ENCODE measurements at regions not wholly inside any gene's neighbourhood (a gene's known extent, or its start where the extent isn't known, plus 50 kb on each side); places are given as distances from the start of the nearest gene placed in this dataset.

- Histone ChIP-seq H3K27me3 (ENCODE audit: control insufficient read depth in 3 of 3, insufficient read depth in 3 of 3, low read length in 3 of 3) (no peaks in the 10 kb centered on the region), H3K36me3 (ENCODE audit: control insufficient read depth in 3 of 3, insufficient read depth in 2 of 3, low read depth in 1 of 3, low read length in 3 of 3) (no peaks in the 10 kb centered on the region), H3K4me1 (ENCODE audit: control insufficient read depth in 3 of 3, insufficient read depth in 2 of 3, low read depth in 1 of 3, low read length in 2 of 3) (no peaks in the 10 kb centered on the region), H3K9me3 (ENCODE audit: control insufficient read depth in 2 of 2, insufficient read depth in 1 of 2, low read depth in 1 of 2, low read length in 1 of 2) (no peaks in the 10 kb centered on the region), H3K4me3 (ENCODE audit: low read depth in 1 of 3, low read length in 3 of 3) (no peak overlapping the region), H3K27ac (ENCODE audit: low read depth in 1 of 3, low read length in 2 of 3) (no peak overlapping the region)
- DNase-seq (no peak), FAIRE-seq (no peak)
- WGBS, 3 donors: 82 to 91% (median 88%) methylated on average over 2 of the region's 2 CpGs
Measured at GRCh38 chr6:8990075-8990474, 554.7 kb upstream of the SLC35B3 start.

GRCh38 chr6:8983202-8983688 lies 547.9 kb upstream of the SLC35B3 start:
- Histone ChIP-seq H3K27me3 (ENCODE audit: control insufficient read depth in 3 of 3, insufficient read depth in 3 of 3, low read length in 3 of 3) (peaks cover 0 to 4% (median 0%) of the 10 kb centered on the region in 3 donors), H3K9me3 (ENCODE audit: control insufficient read depth in 2 of 2, insufficient read depth in 1 of 2, low read depth in 1 of 2, low read length in 1 of 2) (no peaks in the 10 kb centered on the region), H3K27ac (ENCODE audit: low read depth in 1 of 3, low read length in 2 of 3) (no peak overlapping the region), H3K36me3 (ENCODE audit: control insufficient read depth in 3 of 3, insufficient read depth in 2 of 3, low read depth in 1 of 3, low read length in 3 of 3) (no peaks in the 10 kb centered on the region), H3K4me1 (ENCODE audit: control insufficient read depth in 3 of 3, insufficient read depth in 2 of 3, low read depth in 1 of 3, low read length in 2 of 3) (no peaks in the 10 kb centered on the region), H3K4me3 (ENCODE audit: low read depth in 1 of 3, low read length in 3 of 3) (no peak overlapping the region)
- WGBS, 3 donors: 3 to 4% (median 3%) methylated on average over 10 of the region's 10 CpGs
- FAIRE-seq (no peak), DNase-seq (peak; percentile 38 to 58)

- no peak overlapping the region for H3K4me3 ChIP-seq (ENCODE audit: low read depth in 1 of 3, low read length in 3 of 3)
Measured at GRCh38 chr6:8982668-8983067, 547.3 kb upstream of the SLC35B3 start.

GRCh38 chr6:8973395-8973794 lies 538.0 kb upstream of the SLC35B3 start:
- no peaks in the 10 kb centered on the region for H3K27me3 ChIP-seq (ENCODE audit: control insufficient read depth in 3 of 3, insufficient read depth in 3 of 3, low read length in 3 of 3)
- no peak for FAIRE-seq
- H3K27ac ChIP-seq (ENCODE audit: low read depth in 1 of 3, low read length in 2 of 3): no peak overlapping the region
- H3K4me3 ChIP-seq (ENCODE audit: low read depth in 1 of 3, low read length in 3 of 3): no peak overlapping the region
- H3K9me3 ChIP-seq (ENCODE audit: control insufficient read depth in 2 of 2, insufficient read depth in 1 of 2, low read depth in 1 of 2, low read length in 1 of 2): peaks cover 1 to 3% of the 10 kb centered on the region in 2 donors
- H3K36me3 ChIP-seq (ENCODE audit: control insufficient read depth in 3 of 3, insufficient read depth in 2 of 3, low read depth in 1 of 3, low read length in 3 of 3): no peaks in the 10 kb centered on the region
- H3K4me1 ChIP-seq (ENCODE audit: control insufficient read depth in 3 of 3, insufficient read depth in 2 of 3, low read depth in 1 of 3, low read length in 2 of 3): no peaks in the 10 kb centered on the region
- DNase-seq: no peak

More at GRCh38 chr6:8982668-8983067, 547.3 kb upstream of the SLC35B3 start:
- DNase-seq (no peak), FAIRE-seq (no peak)
- H3K9me3 ChIP-seq (ENCODE audit: control insufficient read depth in 2 of 2, insufficient read depth in 1 of 2, low read depth in 1 of 2, low read length in 1 of 2): no peaks in the 10 kb centered on the region
- no peaks in the 10 kb centered on the region for H3K4me1 ChIP-seq (ENCODE audit: control insufficient read depth in 3 of 3, insufficient read depth in 2 of 3, low read depth in 1 of 3, low read length in 2 of 3)
- WGBS, 3 donors: 23 to 48% (median 32%) methylated on average over 9 of the region's 9 CpGs
- no peaks in the 10 kb centered on the region for H3K36me3 ChIP-seq (ENCODE audit: control insufficient read depth in 3 of 3, insufficient read depth in 2 of 3, low read depth in 1 of 3, low read length in 3 of 3)
- H3K27me3 ChIP-seq (ENCODE audit: control insufficient read depth in 3 of 3, insufficient read depth in 3 of 3, low read length in 3 of 3): peaks cover 0 to 4% (median 0%) of the 10 kb centered on the region in 3 donors
- H3K27ac ChIP-seq (ENCODE audit: low read depth in 1 of 3, low read length in 2 of 3): no peak overlapping the region

GRCh38 chr6:8969747-8970146 lies 534.4 kb upstream of the SLC35B3 start:
- no peaks in the 10 kb centered on the region for H3K36me3 ChIP-seq (ENCODE audit: control insufficient read depth in 3 of 3, insufficient read depth in 2 of 3, low read depth in 1 of 3, low read length in 3 of 3)
- peaks cover 1 to 3% of the 10 kb centered on the region in 2 donors for H3K9me3 ChIP-seq (ENCODE audit: control insufficient read depth in 2 of 2, insufficient read depth in 1 of 2, low read depth in 1 of 2, low read length in 1 of 2)
- no peak for FAIRE-seq
- no peaks in the 10 kb centered on the region for H3K27me3 ChIP-seq (ENCODE audit: control insufficient read depth in 3 of 3, insufficient read depth in 3 of 3, low read length in 3 of 3)
- H3K4me3 ChIP-seq (ENCODE audit: low read depth in 1 of 3, low read length in 3 of 3): no peak overlapping the region
- no peak overlapping the region for H3K27ac ChIP-seq (ENCODE audit: low read depth in 1 of 3, low read length in 2 of 3)
- no peaks in the 10 kb centered on the region for H3K4me1 ChIP-seq (ENCODE audit: control insufficient read depth in 3 of 3, insufficient read depth in 2 of 3, low read depth in 1 of 3, low read length in 2 of 3)
- no peak for DNase-seq

- Histone ChIP-seq H3K36me3 (ENCODE audit: control insufficient read depth in 3 of 3, insufficient read depth in 2 of 3, low read depth in 1 of 3, low read length in 3 of 3) (no peaks in the 10 kb centered on the region), H3K9me3 (ENCODE audit: control insufficient read depth in 2 of 2, insufficient read depth in 1 of 2, low read depth in 1 of 2, low read length in 1 of 2) (peaks cover 0 to under 1% of the 10 kb centered on the region in 2 donors), H3K27me3 (ENCODE audit: control insufficient read depth in 3 of 3, insufficient read depth in 3 of 3, low read length in 3 of 3) (no peaks in the 10 kb centered on the region), H3K4me1 (ENCODE audit: control insufficient read depth in 3 of 3, insufficient read depth in 2 of 3, low read depth in 1 of 3, low read length in 2 of 3) (no peaks in the 10 kb centered on the region), H3K4me3 (ENCODE audit: low read depth in 1 of 3, low read length in 3 of 3) (no peak overlapping the region), H3K27ac (ENCODE audit: low read depth in 1 of 3, low read length in 2 of 3) (no peak overlapping the region)
- FAIRE-seq: no peak
- DNase-seq: no peak
Measured at GRCh38 chr6:8958894-8959511, 523.7 kb upstream of the SLC35B3 start.

- DNase-seq: no peak
- Histone ChIP-seq H3K27me3 (ENCODE audit: control insufficient read depth in 3 of 3, insufficient read depth in 3 of 3, low read length in 3 of 3) (no peaks in the 10 kb centered on the region), H3K36me3 (ENCODE audit: control insufficient read depth in 3 of 3, insufficient read depth in 2 of 3, low read depth in 1 of 3, low read length in 3 of 3) (no peaks in the 10 kb centered on the region), H3K4me3 (ENCODE audit: low read depth in 1 of 3, low read length in 3 of 3) (no peak overlapping the region), H3K4me1 (ENCODE audit: control insufficient read depth in 3 of 3, insufficient read depth in 2 of 3, low read depth in 1 of 3, low read length in 2 of 3) (no peaks in the 10 kb centered on the region), H3K27ac (ENCODE audit: low read depth in 1 of 3, low read length in 2 of 3) (no peak overlapping the region), H3K9me3 (ENCODE audit: control insufficient read depth in 2 of 2, insufficient read depth in 1 of 2, low read depth in 1 of 2, low read length in 1 of 2) (no peaks in the 10 kb centered on the region)
- FAIRE-seq: no peak
- 31 to 58% (median 44%) methylated on average over 2 of the region's 2 CpGs for WGBS, 3 donors
Measured at GRCh38 chr6:8953310-8953709, 518.0 kb upstream of the SLC35B3 start.

- H3K4me3 ChIP-seq (ENCODE audit: low read depth in 1 of 3, low read length in 3 of 3): no peak overlapping the region
- H3K36me3 ChIP-seq (ENCODE audit: control insufficient read depth in 3 of 3, insufficient read depth in 2 of 3, low read depth in 1 of 3, low read length in 3 of 3): no peaks in the 10 kb centered on the region
- DNase-seq (no peak), FAIRE-seq (no peak)
- 36 to 63% (median 50%) methylated on average over 4 of the region's 4 CpGs for WGBS, 3 donors
- no peaks in the 10 kb centered on the region for H3K27me3 ChIP-seq (ENCODE audit: control insufficient read depth in 3 of 3, insufficient read depth in 3 of 3, low read length in 3 of 3)
- no peaks in the 10 kb centered on the region for H3K4me1 ChIP-seq (ENCODE audit: control insufficient read depth in 3 of 3, insufficient read depth in 2 of 3, low read depth in 1 of 3, low read length in 2 of 3)
- H3K27ac ChIP-seq (ENCODE audit: low read depth in 1 of 3, low read length in 2 of 3): no peak overlapping the region
- H3K9me3 ChIP-seq (ENCODE audit: control insufficient read depth in 2 of 2, insufficient read depth in 1 of 2, low read depth in 1 of 2, low read length in 1 of 2): no peaks in the 10 kb centered on the region
Measured at GRCh38 chr6:8948733-8949132, 513.4 kb upstream of the SLC35B3 start.

GRCh38 chr6:8947900-8948299 lies 512.6 kb upstream of the SLC35B3 start:
- Histone ChIP-seq H3K27ac (ENCODE audit: low read depth in 1 of 3, low read length in 2 of 3) (no peak overlapping the region), H3K36me3 (ENCODE audit: control insufficient read depth in 3 of 3, insufficient read depth in 2 of 3, low read depth in 1 of 3, low read length in 3 of 3) (no peaks in the 10 kb centered on the region), H3K4me3 (ENCODE audit: low read depth in 1 of 3, low read length in 3 of 3) (no peak overlapping the region), H3K9me3 (ENCODE audit: control insufficient read depth in 2 of 2, insufficient read depth in 1 of 2, low read depth in 1 of 2, low read length in 1 of 2) (no peaks in the 10 kb centered on the region), H3K27me3 (ENCODE audit: control insufficient read depth in 3 of 3, insufficient read depth in 3 of 3, low read length in 3 of 3) (no peaks in the 10 kb centered on the region), H3K4me1 (ENCODE audit: control insufficient read depth in 3 of 3, insufficient read depth in 2 of 3, low read depth in 1 of 3, low read length in 2 of 3) (no peaks in the 10 kb centered on the region)
- DNase-seq (no peak), FAIRE-seq (no peak)
- WGBS, 3 donors: 62 to 64% (median 63%) methylated on average over 4 of the region's 4 CpGs

All from small intestine (tissue), 7 donors.